NCI-H2081 (cell line): ENCODE measurements at regions not wholly inside any gene's neighbourhood (a gene's known extent, or its start where the extent isn't known, plus 50 kb on each side); places are given as distances from the start of the nearest gene placed in this dataset.

ENCODE experiments used
- DNase-seq, 2 experiments: peaks; one replicate each; lab custom pipeline; 2025; lab: John Stamatoyannopoulos, UW

GRCh38 chr6:134739299-134740026 is 210.4 kb downstream of the ALDH8A1 start:
- no peak for DNase-seq

DNA sequence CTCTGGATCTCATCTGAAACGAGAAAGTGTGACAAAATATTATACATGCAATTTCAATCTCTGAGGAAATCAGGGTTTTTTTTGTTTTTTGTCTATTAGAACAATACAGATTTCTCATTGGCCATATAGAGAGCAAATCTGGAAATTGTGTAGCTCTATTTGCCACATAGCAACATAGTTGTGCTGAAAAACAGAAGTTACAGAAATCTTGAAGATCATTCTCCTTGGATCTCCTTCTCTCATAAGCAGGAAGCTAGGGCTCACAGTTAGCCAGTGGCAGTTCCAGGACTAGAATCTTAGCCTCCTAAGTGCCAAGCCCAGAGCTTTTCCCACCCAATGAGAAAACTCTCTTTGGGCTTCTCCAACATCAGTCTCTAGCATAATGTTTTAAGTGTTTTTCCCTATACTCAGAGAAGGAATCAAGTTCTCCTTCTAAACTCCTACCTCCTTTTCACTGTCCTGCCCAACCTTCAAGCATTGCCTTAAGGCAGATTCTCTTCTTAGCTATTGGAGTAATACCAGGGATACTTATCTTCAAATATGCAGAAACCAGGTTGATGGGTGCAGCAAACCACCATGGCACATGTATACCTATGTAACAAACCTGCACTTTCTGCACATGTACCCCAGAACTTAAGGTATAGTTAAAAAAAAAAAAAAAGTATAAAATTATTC is 211.6 kb downstream of the ALDH8A1 start:
- no peak for DNase-seq

DNA sequence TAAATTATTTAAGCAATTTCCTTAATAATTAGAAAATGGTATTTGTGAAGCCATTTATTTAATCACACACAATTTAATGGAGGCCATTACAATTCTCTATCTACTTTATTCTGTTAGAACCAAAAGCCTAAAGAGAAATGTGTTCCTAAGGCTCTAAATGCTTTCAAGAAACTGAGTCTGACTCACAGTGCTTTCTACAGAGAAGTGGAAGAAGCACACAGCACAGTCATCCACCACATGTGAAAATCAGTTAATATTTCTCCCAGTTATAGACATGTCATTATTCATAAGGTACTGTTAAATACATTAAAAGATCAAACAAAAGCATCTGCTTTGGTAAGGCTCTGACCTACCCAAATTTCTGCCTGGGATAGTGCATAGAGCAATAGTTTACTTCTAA is 214.4 kb downstream of the ALDH8A1 start:
- no peak for DNase-seq

DNA sequence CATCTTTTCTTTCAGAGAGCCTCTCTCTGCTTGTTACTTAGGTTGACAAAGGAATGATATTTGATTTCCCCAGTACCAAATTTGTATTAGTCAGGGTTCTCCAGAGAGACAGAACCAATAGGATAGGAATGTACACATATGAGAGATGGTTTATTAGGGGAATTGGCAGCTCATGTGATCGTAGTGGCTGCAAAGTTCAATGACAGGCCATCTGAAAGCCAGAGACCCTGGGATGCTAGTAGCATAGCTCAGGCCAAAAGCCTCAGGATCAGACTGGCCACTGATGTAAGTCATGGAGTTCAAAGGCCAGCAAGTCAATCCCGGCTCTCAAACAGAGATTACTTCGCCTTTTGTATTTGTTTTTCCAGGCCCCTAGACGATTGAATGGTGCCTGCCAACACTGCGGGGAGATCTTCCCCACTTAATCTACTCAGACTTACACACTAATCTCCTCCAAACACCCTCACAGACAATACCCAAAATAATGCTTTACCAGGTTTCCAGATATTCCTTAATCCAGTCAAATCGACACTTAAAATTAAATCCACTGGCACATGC is 215.5 kb downstream of the ALDH8A1 start:
- no peak for DNase-seq

GRCh38 chr6:134733801-134734200 is 216.1 kb downstream of the ALDH8A1 start:
- no peak for DNase-seq

- DNase-seq, result no peak
Observed at GRCh38 chr6:134732763-134733162, 217.1 kb downstream of the ALDH8A1 start.

GRCh38 chr6:134731615-134732014 is 218.3 kb downstream of the ALDH8A1 start:
- no peak for DNase-seq

- DNase-seq, result peak; percentile 55 to 64
Observed at GRCh38 chr6:134730013-134730412, 219.9 kb downstream of the ALDH8A1 start.

DNA sequence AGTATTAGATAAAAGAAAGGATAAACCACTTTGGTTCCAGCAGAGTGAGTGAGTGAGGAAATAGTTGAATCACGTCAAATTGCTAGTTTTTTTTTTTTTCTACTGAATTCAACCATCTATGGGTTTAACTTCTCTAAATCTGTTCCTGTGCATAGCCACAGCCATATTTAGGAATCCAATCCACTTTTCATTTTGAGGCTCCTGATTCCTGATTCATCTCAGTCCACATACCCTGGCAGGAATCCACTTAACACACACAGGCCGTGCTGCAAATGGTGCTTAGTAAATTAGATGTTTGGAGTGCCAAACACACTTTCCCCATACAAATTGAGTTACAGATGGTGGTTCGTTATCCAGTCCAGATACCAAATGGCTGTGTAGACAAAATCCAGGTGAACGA is 220.3 kb downstream of the ALDH8A1 start:
- peak; percentile 66 to 83 for DNase-seq

DNA sequence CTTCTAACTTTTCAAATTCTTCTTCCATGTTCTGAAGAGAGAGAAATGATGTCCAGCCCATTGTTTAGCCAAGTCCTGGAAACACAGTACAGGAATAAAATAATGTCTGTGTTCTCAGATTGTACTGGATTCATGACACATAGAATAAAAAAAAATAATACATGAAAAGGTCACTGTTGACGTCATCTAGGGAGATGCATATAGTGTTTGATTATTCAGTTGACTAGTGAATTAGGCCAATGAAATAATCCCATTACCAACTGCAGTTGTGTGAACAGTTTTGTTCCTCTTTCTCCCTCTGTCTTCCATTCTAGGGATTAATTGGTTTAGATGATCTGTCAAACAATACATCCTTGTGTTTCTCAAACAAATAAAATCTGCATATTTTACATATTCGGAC is 222.8 kb downstream of the ALDH8A1 start:
- no peak for DNase-seq

- DNase-seq, result no peak
Observed at GRCh38 chr6:134725590-134725989, 224.3 kb downstream of the ALDH8A1 start.

DNA sequence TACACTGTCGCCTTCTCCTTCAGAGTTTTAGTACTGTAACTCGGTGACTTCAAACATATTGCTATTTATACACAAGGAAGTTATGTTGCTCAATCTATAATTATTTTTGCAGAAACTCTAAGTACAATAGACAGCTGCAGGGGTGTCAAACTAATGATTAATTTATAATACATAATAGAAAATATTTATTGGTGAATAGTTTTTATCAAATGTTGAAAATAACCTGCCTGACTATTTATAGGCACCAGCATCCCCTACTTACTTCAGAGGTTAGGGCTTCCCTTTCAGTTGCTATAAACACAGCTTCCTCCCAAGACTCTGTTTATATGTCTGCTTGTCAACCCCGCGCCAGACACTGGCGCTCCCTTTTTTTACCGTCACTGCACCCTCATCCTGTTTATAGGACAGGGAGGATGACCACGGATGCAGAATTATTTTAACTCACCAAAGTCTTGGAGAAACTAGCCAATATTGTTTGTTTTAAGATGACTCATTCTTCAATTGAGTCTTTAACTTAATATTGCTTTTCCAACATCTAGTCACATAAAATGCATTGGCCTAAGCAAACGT is 225.0 kb downstream of the ALDH8A1 start:
- DNase-seq, result no peak

DNA sequence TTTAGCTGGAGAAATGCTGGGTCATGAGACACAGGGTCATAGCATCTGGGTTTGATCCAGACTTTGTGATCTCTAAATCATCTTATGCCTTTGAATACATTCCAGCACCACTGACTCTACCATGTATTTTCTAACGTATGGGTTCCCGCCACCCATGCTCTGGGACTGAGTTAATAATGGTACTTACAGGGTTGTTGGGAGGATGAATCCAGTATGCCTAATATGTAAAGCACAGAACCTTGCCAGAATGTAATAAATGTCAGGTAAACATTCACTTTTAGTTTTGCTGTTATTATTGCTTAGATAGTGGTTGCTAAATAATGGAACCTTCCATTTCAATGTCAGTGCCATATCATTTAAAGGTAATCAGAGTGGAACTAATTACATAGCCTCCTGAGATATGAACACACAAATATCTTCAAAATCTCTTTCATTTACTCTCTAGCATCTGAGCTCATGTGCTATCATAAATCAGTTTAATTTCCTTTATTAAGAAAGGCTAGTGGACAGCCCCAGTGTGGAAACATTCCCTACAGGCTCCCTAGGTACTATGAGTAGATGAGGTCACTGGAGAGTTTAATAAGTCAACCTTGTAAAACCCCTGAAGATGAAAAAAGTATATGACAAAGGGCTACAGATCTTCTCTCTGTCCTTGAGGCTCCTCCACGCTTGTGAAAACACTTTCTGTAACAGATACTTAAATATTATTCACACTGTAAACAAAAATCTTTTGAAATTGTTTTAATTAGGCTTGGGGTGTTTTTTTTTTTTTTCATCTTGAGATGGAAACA is 226.6 kb downstream of the ALDH8A1 start:
- DNase-seq, result peak; percentile 18 to 77

DNA sequence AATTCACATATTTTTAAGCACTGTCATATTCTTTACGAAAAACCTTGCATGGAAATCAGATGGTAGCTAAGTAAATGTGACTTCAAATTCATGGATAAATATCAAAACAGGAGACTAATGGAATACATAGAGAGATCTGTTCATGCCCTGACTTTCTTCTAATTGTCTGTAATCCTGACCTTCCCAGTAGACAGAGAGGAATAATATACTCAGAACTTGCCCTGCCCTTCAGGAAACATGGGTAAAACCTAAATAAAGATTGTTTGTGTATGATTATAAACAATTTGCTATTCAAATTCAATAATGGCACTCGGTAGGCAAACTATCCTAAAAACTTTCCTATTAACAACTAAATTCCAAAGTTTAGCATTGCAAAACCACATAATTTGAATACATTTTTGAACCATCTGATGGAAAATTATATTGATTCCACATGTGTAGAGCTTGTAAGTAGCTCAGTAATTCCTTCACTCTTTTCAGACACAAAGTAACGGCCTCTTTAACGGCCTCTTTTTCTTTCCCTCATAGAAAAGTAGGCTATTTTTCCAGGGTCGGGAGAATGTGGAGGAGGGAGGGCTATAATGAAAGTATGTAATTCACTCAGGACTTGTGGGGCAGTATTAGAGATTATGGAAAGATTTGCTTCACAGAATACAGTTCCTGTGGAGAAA is 227.6 kb downstream of the ALDH8A1 start:
- DNase-seq, result no peak

DNA sequence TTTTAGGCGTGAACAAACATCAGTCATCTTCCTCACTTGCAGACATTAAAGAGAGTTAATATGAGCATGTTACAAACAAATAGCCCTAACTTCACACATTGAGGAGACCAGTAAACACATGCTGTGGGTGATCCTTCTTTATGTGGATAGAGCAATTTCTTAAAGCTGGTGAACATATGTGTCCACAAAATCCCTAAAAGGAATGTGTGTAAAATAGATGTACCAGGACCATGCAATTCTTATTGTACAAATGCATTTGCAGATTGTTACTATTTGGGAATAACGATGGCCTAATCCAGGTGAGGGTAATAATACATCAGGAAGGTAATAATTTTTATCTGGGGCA is 228.9 kb downstream of the ALDH8A1 start:
- no peak for DNase-seq

DNA sequence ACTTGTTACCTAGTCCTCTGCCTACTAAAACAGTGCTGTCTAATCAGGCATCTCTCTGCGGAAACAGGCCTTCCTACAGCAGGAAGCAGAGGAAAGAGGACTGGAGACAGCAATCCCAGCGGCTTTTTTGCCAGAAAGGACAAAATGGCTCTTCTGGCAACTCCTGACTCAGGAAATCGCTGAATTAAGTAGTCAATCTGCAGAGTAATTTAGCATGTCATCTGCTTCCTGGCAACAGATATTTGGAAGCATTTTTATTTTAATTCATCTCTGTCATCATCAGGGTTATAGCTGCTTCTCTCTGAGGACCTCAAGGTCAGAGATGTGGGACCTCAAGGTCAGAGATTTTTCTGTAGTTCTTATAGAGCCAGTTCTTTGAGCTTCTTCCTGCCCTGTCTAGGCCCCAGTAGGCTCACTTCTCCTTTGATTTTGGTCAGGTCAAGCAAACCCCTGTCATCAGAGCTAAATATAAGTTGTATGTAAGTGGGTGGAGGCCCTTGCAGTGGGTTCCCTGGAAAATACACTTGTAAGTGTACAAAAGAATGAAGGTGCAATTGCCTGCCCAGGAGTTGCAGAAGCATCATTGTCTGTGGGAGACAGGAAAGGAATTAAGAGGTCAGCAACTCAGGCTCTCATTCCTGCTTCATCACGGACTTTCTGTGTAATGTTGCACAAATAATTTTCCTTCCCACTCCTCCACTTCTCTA is 229.4 kb downstream of the ALDH8A1 start:
- peak in 1 of 2 experiments; percentile 10 for DNase-seq

DNA sequence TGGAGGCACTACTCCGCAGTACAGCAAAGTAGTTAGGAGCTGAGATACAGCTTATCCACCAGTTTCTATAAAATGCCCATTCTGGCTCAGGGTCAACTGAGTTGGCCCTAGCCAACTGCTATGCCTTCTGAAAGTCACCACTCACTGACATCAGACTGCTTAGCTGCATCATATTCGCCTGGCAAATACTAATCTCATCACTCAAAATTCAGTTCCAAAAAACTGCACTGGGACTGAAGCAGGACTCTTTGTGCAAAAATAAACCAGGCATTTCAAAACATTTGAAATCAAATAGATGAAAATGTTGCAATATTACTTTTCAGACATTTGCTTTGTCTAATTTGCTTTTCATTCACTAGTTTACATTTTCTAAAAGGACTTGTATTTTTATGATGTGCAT is 230.0 kb downstream of the ALDH8A1 start:
- DNase-seq, result no peak

DNA sequence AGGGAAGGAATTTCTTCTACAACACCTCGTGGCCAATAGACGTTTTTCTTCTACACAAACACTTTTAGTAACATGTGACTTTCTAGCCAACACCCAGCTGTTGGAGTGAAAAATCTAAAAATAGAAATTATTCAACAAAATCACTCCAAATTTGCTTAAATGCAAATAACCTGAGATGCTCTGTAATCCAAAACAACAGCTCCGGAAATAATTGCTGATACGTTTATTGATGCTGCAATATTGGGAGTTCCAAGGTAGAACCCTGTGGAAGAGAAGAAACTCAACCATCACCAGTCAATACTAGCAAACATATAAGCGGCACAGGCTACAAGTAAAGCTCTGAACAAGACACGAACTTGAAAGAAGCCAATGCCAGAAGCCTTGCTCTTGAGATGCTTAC is 230.6 kb downstream of the ALDH8A1 start:
- no peak for DNase-seq

DNA sequence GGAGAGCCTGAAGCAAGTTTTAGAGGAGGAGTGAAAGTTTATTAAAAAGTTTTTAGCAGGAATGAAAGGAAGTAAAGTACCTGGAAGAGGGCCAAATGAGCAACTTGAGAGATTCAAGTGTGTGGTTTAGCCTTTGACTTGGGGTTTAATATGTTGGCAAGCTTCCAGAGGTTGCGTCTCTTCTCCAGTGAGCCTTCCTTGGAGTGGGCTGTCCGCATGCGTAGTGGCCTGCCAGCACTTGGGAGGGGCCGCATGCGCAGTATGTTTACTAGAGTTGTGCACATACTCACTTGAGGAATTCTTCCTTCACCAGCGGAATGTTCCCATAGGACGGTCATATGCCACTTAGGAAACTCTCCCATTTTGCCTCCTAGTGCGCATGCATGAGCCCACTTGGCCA is 235.2 kb downstream of the ALDH8A1 start:
- DNase-seq, result no peak

GRCh38 chr6:134714113-134714512 is 235.8 kb downstream of the ALDH8A1 start:
- DNase-seq, result no peak

DNA sequence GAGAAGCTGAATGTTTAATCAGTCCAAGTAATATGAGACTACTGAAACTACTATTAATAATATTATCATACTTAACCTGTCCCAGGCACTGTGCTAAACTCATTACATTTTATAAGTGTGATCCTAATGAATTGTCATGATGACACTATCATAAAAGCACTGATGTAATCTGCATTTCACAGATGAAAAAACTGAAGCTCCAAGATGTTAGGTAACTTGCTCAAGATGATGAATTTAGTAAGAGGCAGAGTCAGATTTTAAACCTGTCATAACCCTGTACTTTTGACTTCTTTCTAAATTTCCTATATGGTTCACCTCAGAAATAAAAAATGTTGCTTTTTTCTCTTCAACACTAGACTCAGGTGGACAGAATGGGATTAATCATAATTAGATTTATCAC is 237.6 kb downstream of the ALDH8A1 start:
- no peak for DNase-seq
